SK-N-SH (cell line): ENCODE measurements at regions not wholly inside any gene's neighbourhood (a gene's known extent, or its start where the extent isn't known, plus 50 kb on each side); places are given as distances from the start of the nearest gene placed in this dataset.

Experiments used
- EP300 ChIP-seq, 2 experiments: IDR thresholded peaks; 2 replicates each; pipeline versions ENCODE4 v1.4.0 to v1.6.1; 2012; ENCODE audit warnings: borderline replicate concordance in 1 of 2, low read depth in 1 of 2, low read length in 1 of 2
- EZH2phosphoT487 ChIP-seq: fragments of 200-600 bp; sonication (generic); IDR thresholded peaks from 2 replicates; pipeline ENCODE4 v1.6.1; 2017; ENCODE audit warnings: low read depth, mixed run types, mild to moderate bottlenecking, antibody characterized with exemption, moderate library complexity, borderline replicate concordance
- NRF1 ChIP-seq: IDR thresholded peaks from 2 replicates; pipeline ENCODE4 v1.6.1; 2012; ENCODE audit warnings: low read depth, mild to moderate bottlenecking, low read length
- RCOR1 ChIP-seq: fragments of 150-350 bp; IDR thresholded peaks from 2 replicates; pipeline ENCODE4 v1.6.1; 2017; ENCODE audit warnings: antibody characterized with exemption, low read length
- RFX5 ChIP-seq: IDR thresholded peaks from 2 replicates; pipeline ENCODE4 v1.6.1; 2012; ENCODE audit warnings: mild to moderate bottlenecking, improper control_type of control experiment, low read length
- TF ChIP-seq, protein P1 (sequence below): fragments of 200-600 bp; sonication (generic); IDR thresholded peaks from 2 replicates; pipeline ENCODE4 v1.6.1; 2017; ENCODE audit warnings: antibody characterized with exemption, mild to moderate bottlenecking, moderate library complexity

GRCh38 chr13:95385798-95386197, 84.5 kb upstream of the ABCC4 start:
- TF ChIP-seq, protein P1, sequence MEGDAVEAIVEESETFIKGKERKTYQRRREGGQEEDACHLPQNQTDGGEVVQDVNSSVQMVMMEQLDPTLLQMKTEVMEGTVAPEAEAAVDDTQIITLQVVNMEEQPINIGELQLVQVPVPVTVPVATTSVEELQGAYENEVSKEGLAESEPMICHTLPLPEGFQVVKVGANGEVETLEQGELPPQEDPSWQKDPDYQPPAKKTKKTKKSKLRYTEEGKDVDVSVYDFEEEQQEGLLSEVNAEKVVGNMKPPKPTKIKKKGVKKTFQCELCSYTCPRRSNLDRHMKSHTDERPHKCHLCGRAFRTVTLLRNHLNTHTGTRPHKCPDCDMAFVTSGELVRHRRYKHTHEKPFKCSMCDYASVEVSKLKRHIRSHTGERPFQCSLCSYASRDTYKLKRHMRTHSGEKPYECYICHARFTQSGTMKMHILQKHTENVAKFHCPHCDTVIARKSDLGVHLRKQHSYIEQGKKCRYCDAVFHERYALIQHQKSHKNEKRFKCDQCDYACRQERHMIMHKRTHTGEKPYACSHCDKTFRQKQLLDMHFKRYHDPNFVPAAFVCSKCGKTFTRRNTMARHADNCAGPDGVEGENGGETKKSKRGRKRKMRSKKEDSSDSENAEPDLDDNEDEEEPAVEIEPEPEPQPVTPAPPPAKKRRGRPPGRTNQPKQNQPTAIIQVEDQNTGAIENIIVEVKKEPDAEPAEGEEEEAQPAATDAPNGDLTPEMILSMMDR, result no peak
- no peak for TF ChIP-seq RFX5
- no peak for TF ChIP-seq EP300 (IDR thresholded peaks at IDR 0.05; ENCODE audit: borderline replicate concordance in 1 of 2, low read depth in 1 of 2, low read length in 1 of 2)
- no peak for TF ChIP-seq RCOR1
- no peak for TF ChIP-seq NRF1
- TF ChIP-seq EZH2phosphoT487, result no peak
